AG20443 (cell line): ENCODE measurements at regions not wholly inside any gene's neighbourhood (a gene's known extent, or its start where the extent isn't known, plus 50 kb on each side); places are given as distances from the start of the nearest gene placed in this dataset.
"Not testable (repeated sequence)": the region's sequence is repeated elsewhere in the genome, so short reads cannot be mapped to it uniquely, and the experiment has no call there.

Source experiments
- DNase-seq: peaks from one replicate; pipeline ENCODE4 v3.0.0; 2012; ENCODE audit warnings: low spot score, mixed read lengths

DNA sequence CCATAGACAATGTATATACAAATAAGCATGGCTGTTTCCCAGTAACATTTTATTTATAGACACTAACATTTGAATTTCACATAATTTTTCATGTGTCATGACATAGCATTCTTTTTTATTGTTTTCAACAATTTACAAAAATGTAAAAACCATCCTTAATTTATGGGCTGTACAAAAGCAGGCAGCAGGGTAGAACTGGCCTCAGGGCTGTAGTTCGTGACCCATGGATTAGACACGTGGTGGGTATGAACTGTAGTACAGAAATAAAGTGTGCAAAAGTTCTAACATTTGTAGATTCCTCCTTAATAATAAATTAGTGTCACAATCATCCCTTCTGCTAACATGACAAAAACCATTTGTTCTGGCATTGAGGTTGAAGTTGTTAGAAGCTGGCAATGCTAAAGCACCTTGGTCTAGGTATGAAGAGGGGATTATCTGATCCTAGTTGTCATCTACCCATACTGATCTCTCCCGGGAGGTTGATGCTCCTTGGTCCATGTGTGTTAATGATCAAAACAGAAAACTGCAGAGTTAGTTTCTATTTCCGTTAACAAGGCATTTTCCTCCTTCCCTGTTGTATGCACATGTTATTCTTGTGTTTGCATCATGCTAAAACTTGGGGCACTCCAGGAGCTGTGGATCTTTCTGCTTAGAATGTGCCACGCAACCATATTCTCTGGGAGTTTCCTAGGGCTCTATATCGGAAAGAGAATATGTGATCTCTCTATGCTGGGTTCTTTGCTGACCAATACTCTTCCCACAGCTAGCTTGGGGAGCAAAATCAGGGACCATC, 917.6 kb downstream of the TLE1 start:
- no peak for DNase-seq

DNA sequence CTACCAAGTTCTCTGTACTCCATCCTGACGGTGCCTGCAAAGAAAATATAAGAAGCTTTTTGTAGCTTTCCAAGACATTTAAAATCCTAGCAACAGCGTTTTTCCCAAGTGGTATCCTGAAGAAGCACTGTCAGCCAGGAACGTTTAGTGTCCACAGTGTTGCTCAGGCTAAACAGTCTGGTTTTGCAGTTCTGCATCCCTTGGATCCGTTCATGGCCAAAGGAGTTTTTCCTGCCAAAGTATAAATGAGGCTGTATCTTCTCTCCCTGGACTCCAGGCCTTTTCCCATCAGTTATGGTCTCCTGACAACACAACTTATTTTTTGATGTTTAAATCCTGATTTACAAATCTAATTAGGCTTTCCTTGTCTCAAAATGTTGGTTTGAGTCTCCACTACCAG, 925.8 kb downstream of the TLE1 start:
- DNase-seq = no peak

DNA sequence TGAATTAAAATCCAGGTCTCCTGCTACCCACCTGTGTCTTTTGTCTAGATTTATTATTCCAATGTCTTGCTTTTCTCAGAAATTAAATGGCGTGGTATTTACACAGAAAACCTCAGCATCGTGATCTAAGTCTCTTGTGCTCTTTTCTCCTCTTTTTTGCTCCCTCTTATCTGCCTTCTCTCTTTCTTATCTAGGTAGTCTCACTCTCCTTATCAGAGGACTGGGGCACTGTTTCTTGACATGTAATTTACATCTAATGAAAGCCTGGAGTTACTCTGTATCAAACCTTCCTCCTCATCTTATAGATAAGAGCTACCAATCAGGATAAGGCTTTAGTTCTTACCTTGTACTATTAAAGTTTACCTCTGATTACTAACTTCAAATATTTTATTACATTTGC, 933.8 kb downstream of the TLE1 start:
- DNase-seq = no peak

DNA sequence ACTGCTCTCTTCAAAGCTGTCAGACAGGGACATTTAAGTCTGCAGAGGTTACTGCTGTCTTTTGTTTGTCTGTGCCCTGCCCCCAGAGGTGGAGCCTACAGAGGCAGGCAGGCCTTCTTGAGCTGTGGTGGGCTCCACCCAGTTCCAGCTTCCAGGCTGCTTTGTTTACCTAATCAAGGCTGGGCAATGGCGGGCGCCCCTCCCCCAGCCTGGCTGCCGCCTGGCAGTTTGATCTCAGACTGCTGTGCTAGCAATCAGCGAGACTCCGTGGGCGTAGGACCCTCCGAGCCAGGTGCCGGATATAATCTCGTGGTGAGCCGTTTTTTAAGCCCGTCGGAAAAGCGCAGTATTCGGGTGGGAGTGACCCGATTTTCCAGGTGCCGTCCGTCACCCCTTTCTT, 942.3 kb downstream of the TLE1 start:
- DNase-seq = not testable (repeated sequence)

DNA sequence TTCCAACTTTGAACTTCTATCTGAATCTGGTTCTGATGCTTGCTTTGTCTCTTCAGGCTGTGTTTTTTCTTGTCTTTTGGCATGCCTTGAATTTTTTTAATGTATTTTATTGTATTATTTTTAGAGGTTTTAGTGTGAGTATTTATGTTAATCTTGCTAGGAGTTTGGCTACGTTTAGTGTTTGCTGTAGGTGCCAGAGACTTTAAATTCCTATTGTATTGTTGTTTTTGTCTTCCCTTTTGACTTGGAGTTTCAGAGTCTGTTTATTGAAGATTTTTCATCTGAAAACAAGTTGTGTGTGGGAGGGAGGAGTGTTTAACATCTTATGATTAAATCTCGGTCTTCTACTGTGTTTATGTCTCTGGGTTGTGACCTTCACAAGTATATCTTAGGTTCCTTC, 956.8 kb downstream of the TLE1 start:
- no peak for DNase-seq

DNA sequence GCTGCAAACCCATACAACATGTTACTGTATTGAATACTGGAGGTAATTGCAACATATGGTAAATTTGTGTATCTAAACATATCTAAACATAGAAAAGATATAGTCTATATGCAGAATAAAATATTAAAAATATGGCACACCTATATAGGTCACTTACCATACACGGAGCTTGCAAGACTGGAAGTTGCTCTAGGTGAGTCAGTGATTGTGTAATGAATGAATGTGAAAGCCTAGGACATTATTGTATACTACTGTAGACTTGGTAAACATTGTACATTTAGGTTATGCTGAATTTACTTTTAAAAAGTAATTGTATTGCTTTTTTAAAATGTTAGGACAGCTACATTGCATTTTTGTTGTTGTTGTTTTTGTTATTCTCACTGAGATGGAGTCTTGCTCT, 968.8 kb downstream of the TLE1 start:
- no peak for DNase-seq

DNA sequence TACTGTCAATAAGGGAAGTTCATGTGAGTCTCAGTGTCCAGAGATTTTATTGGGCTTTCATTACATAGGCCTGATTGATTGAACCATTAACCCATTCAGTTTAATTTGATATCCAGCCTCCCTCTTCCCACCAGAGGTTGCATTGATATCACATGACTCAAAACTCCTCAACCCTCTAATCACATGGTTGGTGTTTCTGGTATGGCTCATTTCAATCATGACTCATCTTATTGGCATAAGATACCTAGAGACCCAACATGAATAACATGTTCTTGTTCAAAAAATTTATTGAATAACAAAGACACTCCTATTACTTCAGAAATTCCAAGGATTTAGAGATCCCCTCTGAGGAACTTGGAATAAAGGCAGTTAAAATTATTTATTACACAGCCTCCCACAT, 982.2 kb downstream of the TLE1 start:
- no peak for DNase-seq

DNA sequence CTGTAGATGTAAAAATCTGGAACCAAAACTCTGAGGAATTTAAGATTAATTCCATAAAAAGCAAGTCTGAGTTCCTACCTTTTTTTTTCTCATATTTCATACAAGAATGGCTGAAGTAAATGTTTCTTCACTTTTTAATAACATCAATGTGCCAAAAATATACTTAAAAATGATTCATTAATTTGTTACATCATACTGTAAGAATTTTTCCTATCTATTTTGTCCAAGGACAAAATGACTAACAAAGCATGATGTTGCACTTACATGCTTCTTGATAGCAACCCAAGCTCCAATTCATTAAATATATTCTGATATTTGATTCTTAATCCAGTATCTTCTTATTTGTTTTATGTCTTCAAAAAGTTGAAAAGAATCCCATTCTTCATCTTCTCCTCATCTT, 988.3 kb downstream of the TLE1 start:
- DNase-seq = no peak

DNA sequence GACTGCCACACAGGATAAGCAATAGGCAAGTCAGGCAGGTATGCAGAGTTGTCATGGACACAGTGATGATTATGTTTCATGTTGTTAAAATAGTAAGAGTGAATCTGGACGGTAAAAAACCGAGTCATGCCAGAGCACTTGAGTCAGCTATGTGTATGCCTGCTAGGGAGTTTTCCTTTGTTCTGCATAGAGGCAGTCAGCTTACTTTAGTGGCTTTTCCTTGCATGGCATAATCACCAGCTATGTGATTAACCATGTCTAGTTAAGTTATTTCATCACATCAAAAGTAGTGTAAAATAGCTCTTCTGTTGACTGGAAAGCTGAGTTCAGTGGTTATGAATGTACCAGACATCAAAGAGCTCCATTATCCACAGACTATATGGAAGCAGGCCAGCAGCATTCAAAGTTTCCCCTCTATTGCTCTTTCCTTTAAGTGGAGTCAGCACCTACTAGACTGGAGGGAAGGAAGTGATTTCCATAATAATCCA, 989.8 kb downstream of the TLE1 start:
- no peak for DNase-seq

DNA sequence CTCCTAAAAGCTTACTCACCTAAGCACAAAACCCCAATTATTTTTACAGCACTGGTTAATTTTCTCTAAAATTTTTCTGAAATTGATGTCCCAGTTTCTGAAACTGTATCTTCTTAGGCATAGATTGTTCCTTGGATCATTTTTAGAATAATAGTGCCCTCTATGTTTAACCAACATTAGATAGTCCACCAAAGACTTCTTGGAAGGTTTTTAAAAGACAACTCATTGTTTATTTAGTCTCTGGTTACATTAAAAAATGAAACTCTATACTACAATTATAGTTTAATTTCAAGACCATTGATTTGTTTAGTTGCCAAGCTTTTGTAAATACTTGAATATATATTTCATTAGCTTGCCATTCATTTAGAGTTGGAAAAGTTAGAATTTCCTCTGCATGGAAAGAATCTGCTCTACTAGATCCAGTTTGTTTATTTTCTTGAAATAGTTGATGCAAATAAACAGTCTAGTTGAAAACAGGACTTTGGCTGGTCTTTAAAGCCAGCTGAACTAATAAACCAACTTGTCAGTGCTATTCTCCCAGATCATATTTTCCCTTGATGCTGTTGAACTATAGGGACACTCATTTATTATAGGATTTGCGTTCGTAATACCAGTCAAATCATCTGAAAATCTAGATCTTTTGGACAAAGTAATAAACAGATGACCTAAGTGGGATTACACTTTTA, 990.5 kb downstream of the TLE1 start:
- no peak for DNase-seq

DNA sequence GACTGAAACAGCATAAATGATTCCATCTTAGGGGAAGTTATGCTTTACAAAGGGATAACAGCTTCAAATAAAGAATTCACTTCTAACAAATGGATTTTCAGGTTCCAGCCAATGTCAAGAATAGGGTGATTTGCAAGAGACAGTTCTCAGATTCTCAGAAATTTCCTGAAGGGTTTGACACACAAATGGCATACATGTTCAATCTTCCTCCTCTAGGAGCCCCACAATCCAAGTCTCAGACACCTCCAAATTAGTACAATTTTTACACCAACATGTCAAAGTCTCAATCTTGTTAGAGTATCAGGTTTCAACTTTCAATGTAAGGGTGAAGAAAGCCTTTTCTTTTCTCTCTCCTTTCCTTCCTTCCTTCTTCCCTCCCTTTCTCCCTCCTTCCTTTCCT, 996.6 kb downstream of the TLE1 start:
- DNase-seq = no peak

DNA sequence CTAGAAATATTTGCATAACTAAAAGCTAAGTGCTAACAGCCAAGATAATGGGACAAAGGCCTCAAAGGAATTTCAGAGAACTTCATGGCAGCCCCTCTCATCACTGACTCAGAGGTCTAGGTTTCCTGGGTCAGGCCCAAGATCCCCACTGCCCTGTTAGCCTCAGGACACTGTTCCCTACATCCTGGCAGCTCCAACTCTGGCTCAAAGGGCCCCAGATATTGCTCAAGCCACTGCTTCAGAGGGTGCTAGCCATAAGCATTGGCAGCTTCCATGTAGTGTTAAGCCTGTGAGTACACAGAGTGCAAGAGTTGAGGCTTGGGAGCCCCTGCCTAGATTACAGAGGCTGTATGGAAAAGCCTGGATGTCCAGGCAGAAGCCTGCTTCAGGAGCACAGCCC, 998.1 kb downstream of the TLE1 start:
- no peak for DNase-seq

DNA sequence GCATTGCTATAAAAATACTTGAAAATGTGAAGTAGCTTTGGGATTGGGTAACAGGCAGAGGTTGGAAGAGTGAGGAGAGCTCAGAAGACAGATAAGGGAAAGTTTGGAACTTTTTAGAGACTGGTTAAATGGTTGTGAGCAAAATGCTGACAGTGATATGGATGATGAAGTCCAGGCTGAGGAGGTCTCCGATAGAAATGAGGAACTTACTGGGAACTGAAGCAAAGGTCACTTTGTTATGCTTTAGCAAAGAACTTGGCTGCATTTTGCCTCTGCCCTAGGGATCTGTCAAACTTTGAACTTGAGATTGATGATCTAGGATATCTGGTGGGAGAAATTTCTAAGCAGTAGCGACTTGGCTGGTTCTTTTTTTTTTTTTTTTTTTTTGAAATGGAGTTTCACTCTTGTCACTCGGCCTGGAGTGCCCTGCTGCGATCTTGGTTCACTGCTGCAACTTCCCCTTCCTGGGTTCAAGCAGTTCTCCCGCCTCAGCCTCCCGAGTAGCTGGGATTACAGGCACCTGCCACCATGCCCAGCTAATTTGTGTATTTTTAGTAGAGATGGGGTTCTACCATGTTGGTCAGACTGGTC, 998.9 kb downstream of the TLE1 start:
- no peak for DNase-seq

DNA sequence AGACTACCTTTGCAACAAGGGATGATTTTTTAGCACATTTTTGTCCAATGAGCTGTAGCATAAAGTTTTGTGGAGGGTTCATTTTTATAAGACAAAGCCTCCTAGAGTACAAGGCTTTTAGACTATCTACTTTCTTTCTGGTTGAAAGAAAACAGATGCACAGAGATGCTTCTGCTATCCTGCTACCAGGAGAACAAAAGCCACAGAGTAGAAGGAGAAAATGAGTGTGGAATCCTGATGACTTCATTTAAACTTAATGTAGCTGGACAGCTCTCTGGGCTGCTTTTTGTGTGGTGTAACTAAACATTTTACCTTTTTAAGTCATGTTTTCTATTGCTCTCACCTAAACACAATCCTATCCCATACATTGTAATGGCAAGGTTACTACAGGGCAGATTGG, 1009.4 kb downstream of the TLE1 start:
- no peak for DNase-seq

DNA sequence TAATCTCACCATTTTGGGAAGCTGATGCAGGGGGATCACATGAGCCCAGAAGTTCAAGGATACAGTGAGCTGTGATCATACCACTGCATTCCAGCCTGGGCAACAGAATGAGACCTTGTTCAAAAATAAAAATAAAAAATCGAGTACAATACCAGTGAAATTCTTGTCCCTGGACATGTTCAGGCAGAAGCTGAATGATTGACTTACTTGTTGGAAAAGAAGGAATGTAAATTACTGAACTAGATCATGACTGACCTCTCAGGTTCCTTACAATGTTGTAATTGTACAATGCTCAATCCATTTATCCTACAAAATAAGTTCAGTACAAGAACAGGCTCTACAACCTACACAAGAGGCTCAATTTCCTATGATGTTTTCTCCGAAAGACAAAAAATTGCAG, 1010.4 kb downstream of the TLE1 start:
- no peak for DNase-seq

DNA sequence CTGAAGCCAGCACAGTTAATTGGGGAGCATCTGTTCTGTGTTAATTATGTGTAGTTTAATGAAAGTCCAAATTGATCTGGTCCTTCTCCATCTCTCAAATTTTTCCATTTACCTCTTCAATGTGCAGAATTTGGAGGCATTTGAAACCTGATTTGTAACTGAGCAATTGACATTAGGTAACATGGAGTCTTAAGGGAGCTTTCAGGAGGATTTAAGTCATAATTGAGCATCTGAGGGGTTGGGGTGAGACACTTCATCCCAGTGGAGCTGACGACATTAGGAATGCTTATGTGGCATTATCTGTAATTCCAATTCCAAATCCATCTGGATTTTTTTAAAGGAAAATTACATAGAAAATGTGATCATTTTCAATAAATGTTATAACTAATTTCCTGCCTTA, 1015.9 kb downstream of the TLE1 start:
- no peak for DNase-seq

DNA sequence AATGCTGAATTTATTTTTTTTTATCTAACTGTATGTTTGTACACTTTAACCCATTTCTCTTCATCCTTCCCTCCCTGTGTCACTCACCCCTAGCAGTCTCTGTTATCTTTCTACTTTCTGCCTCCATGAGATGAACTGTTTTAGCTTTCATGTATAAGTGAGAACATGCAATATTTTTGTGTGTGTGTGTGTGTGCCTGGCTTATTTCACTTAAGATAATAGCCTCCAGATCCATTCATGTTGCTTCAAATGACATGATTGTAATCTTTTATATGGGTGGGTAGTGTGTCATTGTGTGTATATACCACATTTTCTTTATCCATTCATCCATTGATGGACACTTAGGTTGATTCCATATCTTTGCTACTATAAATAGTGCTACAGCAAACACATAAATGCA, 1023.9 kb downstream of the TLE1 start:
- no peak for DNase-seq

DNA sequence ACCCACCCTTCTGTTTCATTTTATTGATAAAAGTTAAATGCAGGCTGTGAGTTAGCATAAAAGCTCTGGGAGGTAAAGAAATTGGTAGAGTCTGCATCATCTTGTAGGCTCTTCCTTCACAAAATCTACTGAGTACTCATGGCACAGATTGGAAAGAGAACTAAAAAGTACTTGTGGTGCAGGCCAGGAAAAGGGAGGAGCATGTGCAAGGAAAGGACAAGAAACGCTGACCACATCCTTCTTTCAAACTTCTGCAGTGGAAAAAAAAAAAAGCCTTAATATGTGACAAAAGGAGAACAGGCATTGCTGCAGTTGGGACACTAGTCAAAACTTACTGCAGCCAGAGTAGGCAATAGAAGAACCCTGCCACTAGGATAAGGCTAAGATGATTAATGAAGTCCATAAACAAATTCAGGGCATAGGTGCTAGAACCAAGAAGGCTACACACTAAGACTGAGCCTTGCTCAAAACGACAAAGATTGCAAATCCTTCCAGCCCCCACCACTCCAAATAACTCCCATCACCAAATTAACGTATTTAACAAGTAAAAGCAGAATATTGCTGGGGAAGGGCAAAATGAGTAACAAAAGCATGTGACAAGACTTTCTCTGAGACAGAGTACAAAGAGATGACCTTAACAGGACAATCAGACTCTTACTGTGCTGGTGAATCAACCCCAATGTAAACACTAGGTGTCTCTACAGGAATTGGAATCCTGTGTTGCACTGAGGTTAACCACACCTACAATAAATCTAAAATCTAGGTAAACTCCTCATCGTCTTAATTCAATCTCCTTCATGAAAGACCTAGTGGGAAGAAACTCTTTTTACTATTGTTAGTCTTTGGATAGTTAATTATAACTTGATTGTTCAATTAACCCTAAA, 1024.8 kb downstream of the TLE1 start:
- no peak for DNase-seq

DNA sequence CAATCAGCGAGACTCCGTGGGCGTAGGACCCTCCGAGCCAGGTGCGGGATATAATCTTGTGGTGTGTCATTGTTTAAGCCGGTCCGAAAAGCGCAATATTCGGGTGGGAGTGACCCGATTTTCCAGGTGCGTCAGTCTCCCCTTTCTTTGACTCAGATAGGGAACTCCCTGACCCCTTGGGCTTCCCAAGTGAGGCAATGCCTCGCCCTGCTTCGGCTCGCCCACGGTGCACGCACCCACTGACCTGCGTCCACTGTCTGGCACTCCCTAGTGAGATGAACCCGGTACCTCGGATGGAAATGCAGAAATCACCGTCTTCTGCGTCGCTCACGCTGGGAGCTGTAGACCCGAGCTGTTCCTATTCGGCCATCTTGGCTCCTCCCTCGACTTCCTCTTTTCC, 1029.6 kb downstream of the TLE1 start:
- not testable (repeated sequence) for DNase-seq

DNA sequence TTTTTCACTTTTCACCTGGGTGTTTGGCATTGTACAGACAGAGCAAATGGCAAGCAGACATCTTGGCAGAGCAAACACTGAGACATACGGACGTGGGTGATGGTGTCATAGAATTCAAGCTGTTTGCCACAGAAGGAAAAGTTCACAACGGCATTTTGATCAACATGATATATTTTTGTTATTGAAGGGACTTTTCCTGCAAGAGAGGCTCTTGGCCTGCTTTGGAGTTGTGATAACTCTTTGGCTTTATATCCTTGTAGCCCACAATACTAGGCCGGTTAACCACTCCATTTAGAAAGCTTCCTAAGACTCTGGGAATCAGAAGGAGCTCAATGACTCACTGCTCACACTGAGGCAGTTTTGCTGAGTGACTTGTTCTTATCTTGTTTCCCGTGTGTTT, 1038.3 kb downstream of the TLE1 start:
- no peak for DNase-seq

DNA sequence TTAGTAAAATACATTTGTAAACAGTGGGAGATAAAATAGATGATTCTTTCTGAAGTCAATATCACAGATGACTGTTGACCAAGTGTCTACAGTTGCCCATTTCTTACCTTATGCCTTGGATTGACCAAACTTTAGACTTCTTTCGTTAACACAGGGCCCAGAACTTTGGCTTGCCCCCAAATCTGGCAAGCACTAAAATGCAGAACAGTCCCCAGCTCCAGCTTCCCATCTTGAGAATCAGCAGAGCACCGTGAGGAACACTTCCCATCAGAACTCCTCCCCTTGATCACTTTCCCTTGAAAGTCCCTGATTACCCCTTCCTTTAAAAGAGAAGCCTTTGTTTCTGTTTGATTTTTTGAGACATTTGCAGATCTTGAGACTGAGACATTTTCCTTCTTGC, 1039.9 kb downstream of the TLE1 start:
- no peak for DNase-seq

DNA sequence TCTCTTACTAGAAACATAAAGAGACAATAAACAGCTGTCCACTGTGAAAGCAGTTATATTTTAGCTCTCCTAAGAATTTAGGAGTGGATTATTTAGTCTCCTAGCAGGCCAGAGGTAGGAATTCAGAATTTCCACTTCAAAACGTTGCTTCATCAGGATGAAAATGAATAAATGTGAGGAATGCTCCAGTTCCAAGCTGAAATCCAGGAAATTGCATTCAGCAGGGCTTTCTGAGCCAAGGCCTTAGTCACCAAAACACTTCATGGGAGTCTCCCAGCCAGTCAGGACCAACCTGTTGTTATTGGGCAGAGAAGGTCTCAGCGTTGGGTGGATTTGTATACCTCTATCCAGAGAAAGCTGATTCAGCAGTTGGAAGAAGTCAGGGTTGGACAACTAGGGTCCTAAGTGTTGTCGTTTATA, 1040.3 kb downstream of the TLE1 start:
- peak; percentile 36 for DNase-seq
